NCI-H1436 treated with DMSO at 0.1 percent for 48 hours (cell line): ENCODE measurements at regions not wholly inside any gene's neighbourhood (a gene's known extent, or its start where the extent isn't known, plus 50 kb on each side); places are given as distances from the start of the nearest gene placed in this dataset.

ENCODE experiments used
- DNase-seq: peaks from one replicate; lab custom pipeline; 2025; lab: John Stamatoyannopoulos, UW

DNA sequence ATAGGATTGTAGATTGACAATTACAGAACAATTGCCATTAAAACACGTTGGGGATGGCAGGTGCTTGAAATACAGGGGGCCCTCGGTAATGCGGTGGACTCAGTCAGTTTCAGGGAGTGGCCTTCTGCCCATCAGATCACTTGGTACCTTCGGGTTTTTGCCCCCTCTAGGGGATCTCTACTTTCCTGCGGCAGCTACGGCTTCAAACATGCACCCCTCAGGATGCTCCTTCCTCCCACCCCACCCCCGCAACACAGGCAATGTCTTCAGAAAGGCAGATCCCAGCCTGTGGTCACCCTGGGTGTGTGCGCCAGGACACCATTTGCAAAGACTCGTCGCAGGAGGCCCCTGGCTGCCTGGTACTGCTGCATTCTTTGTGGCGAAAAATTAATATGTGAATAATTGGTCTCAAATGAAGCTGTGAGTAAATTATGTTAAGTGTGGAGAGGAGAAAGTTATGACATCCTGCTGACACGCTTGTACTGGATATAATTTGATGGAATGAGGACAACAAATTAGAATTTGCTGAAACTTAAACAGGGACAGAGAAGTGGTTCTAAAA lies 431.0 kb upstream of the MKI67 start:
- DNase-seq = no peak

DNA sequence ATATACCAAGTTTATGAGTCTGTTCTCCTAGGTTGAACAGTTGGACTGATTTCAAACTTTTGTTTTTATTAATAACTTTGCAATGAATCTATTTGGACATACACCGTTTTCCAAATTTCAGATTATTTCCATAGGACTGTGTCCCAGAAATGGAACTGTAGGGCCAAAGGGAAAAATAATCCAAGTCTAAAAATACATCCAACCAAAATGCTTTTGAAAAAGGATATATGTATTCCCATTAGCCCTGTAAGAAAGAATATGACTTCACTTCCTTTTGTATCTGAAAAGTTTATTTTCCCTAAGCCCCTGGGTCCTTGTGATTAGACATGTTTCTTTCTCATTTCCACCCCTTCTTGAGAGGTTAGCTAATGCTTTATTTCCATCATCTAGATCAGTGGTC lies 434.2 kb upstream of the MKI67 start:
- DNase-seq = no peak

DNA sequence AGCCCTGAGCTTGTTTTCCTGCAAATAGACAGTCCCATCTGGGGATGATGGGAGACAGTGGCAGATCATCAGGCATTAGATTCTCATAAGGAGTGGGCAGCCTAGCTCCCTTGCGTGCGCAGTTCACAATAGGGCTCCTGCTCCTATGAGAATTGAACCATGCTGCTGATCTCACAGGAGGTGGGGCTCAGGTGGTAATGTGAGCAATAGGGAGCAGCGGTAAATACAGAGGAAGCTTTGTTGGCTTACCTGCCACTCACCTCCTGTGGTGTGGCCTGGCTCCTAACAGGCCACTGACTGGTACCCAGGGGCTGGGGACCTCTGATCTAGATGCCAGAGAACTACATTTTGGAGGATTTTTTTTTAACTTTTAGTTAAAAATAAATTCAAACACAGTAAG lies 434.8 kb upstream of the MKI67 start:
- no peak for DNase-seq

DNA sequence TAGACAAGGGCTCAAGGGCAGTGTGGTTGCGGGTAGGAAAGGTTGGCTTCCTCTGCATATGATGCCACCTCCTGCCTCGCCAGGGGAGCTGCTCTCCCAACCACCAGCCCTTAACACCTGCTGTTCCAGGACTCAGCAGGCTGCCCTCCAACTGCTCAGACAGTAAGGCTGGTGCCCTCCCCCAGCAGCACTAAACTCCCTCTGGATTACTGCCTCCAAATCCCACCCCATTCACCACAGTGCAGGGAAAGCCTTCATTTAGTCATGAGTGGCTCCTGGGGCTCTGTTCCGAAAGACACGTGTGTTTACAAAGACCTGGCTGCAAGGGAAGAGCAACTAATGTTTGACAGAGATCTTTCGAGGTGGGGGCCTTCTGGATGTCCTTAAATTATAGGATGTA lies 437.2 kb upstream of the MKI67 start:
- DNase-seq = no peak

- DNase-seq = no peak
These were observed 437.7 kb upstream of the MKI67 start for GRCh38 chr10:128563904-128564303.

GRCh38 chr10:128566361-128566968 lies 440.2 kb upstream of the MKI67 start:
- DNase-seq = no peak

GRCh38 chr10:128567551-128567950 lies 441.3 kb upstream of the MKI67 start:
- no peak for DNase-seq

DNA sequence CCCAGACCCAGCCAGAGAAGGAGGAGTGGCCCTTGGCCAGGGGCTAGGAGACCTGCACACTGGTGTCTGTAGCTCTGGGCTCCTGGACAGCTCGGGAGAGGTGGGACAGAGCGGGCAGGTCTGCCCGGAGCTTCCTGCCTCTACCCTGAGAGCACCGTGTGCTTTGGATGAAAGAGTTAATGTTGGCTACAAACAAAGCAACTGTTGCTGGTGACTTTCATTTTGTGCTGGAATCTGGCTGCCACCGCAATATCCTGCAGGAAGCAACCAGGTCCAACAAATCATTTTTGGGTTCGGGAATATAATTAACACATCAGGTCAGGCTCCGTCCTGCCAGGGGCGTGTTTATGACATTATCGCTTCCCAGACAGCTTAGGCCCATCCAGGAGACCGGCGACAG lies 441.8 kb upstream of the MKI67 start:
- DNase-seq = no peak

GRCh38 chr10:128568491-128568890 lies 442.3 kb upstream of the MKI67 start:
- DNase-seq = no peak

DNA sequence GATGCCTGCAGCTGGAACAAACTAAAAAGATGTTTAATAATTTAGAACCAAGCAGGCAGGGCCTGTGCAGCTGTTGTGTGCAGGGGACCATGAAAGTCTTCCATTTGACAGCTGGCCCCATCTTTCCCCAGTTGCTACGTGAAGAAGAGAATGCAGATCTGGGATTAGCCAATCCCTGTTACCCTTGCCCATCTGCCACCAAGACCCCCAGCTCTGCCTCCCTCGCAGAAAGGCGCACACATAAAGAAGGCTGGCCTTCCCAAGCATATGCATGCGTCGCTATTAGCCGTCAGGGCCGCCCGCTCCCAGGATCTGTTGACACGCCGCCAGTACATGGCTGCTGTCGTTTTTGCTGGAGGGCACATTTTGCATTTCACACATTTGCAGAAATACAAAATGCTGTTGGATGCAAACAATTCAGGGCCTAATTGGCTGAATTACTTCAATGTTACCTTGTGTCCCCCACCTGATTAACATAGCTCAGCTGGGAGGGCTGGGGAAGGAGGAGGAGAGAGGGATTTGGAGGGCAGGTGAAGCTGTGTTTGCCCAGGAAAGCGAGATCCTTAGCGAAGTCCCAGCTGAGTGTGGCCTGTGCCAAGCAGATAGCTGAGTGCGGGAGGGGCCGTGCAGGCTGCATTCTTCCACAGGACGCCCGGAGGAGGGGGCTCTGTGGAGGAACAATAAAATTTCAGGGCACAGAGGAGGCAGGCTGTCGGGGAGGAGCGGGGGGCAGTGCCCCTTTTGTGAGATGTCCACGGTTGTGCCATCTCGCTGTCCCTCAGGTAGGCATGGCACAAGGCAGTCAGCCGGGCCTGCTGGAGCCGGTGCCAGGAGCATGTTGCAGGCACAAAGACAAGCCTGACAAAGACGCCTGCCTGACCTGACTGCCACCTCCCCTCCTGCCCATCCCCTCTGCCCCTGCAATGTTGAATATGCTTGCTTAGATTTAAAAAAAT lies 443.0 kb upstream of the MKI67 start:
- DNase-seq = no peak

GRCh38 chr10:128570319-128570995 lies 444.2 kb upstream of the MKI67 start:
- no peak for DNase-seq

GRCh38 chr10:128571071-128571470 lies 444.8 kb upstream of the MKI67 start:
- no peak for DNase-seq

DNA sequence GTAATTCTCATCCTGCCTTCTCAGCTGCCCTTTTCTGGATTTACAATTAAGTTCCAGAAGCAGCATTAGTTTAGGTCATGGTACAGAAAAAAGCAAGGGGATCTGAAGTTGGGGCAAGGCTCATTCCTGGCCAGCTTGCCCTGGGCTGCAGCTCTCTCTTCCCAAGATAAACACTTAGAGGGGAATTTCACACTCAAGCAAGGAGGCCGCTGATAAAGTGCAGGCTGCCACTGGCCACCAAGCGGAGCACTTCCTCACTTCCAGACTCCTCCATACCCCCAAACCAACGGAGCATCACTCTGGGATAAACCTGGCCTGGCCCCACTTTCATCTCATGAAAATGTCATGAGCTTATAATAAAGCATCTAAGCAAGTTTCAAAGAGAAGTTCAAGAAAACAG lies 445.5 kb upstream of the MKI67 start:
- DNase-seq = no peak

DNA sequence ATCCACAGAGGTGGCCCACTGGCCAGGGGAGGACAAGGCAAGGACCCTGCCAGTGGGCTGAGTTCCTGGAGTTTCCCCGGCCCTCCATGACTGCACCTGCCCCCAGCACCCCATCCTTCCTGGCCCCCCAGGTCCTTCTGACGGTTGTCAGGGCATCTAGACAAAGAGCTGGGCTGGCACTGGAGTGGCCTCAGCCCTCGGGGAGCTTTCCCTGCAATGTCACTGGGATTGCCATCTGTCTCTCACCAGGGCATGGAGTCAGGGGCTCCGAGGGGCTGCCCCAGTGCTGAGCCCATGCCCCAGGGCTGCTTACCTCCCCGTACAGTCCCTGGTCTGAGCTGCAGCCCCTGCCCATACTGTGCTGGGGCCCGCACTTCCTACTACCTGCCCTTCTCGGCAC lies 446.5 kb upstream of the MKI67 start:
- no peak for DNase-seq

- DNase-seq = no peak
These were observed 447.1 kb upstream of the MKI67 start for GRCh38 chr10:128573281-128573845.

- no peak for DNase-seq
These were observed 447.8 kb upstream of the MKI67 start for GRCh38 chr10:128573986-128574385.

- no peak for DNase-seq
These were observed 448.5 kb upstream of the MKI67 start for GRCh38 chr10:128574581-128575210.

- DNase-seq = no peak
These were observed 449.5 kb upstream of the MKI67 start for GRCh38 chr10:128575761-128576160.

DNA sequence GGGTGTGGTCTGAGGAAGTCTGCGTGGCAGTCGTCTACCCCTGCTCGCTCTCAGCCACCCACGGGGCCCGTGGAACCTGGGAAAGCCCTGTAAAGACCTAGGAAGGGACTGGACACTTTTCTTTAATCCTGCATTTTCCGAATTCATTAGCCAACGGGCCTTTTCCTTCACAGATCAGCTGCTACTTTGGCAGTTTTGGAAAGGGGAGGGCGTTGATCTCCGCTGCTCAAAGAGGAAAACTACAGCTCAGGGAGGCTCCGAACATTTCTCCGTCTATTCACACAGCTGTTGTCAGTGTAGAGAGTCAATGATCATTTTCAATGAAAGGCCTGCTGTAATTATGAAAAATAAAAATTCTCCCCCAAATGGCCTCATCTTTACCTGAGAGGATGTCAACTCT lies 450.1 kb upstream of the MKI67 start:
- no peak for DNase-seq

GRCh38 chr10:128576943-128577670 lies 450.9 kb upstream of the MKI67 start:
- DNase-seq = no peak
